ENCODE measurements at regions not wholly inside any gene's neighbourhood (a gene's known extent, or its start where the extent isn't known, plus 50 kb on each side); places are given as distances from the start of the nearest gene placed in this dataset.

GRCh38 chr3:72324253-72324811, 523.9 kb downstream of the SHQ1 start:
- DNase-seq (ENCODE audit: low spot score), result no peak

- DNase-seq (ENCODE audit: low spot score), result no peak
Observed at GRCh38 chr3:72323773-72324172, 524.5 kb downstream of the SHQ1 start.

GRCh38 chr3:72322264-72322976, 525.8 kb downstream of the SHQ1 start:
- no peak for DNase-seq (ENCODE audit: low spot score)

GRCh38 chr3:72320955-72321303, 527.3 kb downstream of the SHQ1 start:
- DNase-seq (ENCODE audit: low spot score), result no peak

- no peak for DNase-seq (ENCODE audit: low spot score)
Observed at GRCh38 chr3:72320095-72320954, 527.9 kb downstream of the SHQ1 start.

- no peak for DNase-seq (ENCODE audit: low spot score)
Observed at GRCh38 chr3:72319194-72320094, 528.8 kb downstream of the SHQ1 start.

- DNase-seq (ENCODE audit: low spot score), result no peak
Observed at GRCh38 chr3:72318504-72319193, 529.6 kb downstream of the SHQ1 start.

GRCh38 chr3:72317491-72317890, 530.8 kb downstream of the SHQ1 start:
- no peak for DNase-seq (ENCODE audit: low spot score)

GRCh38 chr3:72316501-72317279, 531.6 kb downstream of the SHQ1 start:
- DNase-seq (ENCODE audit: low spot score), result no peak

- no peak for DNase-seq (ENCODE audit: low spot score)
Observed at GRCh38 chr3:72313308-72313707, 528.4 kb upstream of the PROK2 start.

GRCh38 chr3:72312339-72312738, 527.4 kb upstream of the PROK2 start:
- no peak for DNase-seq (ENCODE audit: low spot score)

- no peak for DNase-seq (ENCODE audit: low spot score)
Observed at GRCh38 chr3:72311425-72311824, 526.5 kb upstream of the PROK2 start.

GRCh38 chr3:72310419-72311380, 525.8 kb upstream of the PROK2 start:
- no peak for DNase-seq (ENCODE audit: low spot score)

- no peak for DNase-seq (ENCODE audit: low spot score)
Observed at GRCh38 chr3:72309661-72310418, 524.9 kb upstream of the PROK2 start.

- DNase-seq (ENCODE audit: low spot score), result no peak
Observed at GRCh38 chr3:72308641-72309040, 523.7 kb upstream of the PROK2 start.

GRCh38 chr3:72307438-72308115, 522.6 kb upstream of the PROK2 start:
- DNase-seq (ENCODE audit: low spot score), result no peak

- DNase-seq (ENCODE audit: low spot score), result no peak
Observed at GRCh38 chr3:72306800-72307341, 521.9 kb upstream of the PROK2 start.

- DNase-seq (ENCODE audit: low spot score), result no peak
Observed at GRCh38 chr3:72303926-72304325, 519.0 kb upstream of the PROK2 start.
